RWPE1 (cell line): ENCODE measurements at regions not wholly inside any gene's neighbourhood (a gene's known extent, or its start where the extent isn't known, plus 50 kb on each side); places are given as distances from the start of the nearest gene placed in this dataset.

Experiments
- CTCF ChIA-PET: fragments of 350-600 bp; sonication (Branson Sonifier 250); formaldehyde crosslinking; extraction: SDS; loops from one replicate; lab custom pipeline; 2021; lab: Yijun Ruan, JAX
- POLR2A ChIA-PET: fragments of 400-600 bp; formaldehyde crosslinking; extraction: SDS; loops from one replicate; lab custom pipeline; 2020; ENCODE audit warnings: antibody characterized with exemption; ENCODE audit not compliant: low non-redundant PET; lab: Yijun Ruan, JAX
- DNase-seq: peaks from one replicate; pipeline ENCODE4 v3.0.0; 2012; ENCODE audit warnings: low spot score
- H3K27ac ChIP-seq: fragments of 450-650 bp; 2 replicates; pipeline ENCODE4 v1.5.1; 2017
- TF ChIP-seq, protein P1 (sequence below): fragments of 450-650 bp; conservative IDR thresholded peaks from 2 replicates; pipeline ENCODE4 v1.5.1; 2017; ENCODE audit warnings: low read depth, mild to moderate bottlenecking

DNA sequence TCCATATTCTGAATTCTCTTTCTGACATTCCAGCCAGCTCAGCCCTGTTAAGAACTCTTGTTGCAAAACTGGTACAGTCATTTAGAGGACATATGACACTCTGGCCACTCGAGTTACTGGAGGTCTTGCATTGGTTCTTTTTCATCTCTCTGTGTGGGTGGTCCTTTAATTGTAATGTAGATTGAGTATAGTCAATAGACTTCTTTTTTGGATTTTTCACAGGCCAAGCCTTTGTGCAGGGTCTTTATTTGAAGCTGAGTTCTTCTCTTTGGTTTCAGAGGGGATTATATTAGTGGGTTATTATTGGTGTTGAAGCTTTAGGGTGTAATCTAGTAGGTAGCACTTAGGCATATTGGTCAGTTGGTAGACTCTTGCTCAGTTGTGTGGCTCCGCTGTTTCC, 118.0 kb upstream of the GIMD1 start:
- TF ChIP-seq, protein P1, sequence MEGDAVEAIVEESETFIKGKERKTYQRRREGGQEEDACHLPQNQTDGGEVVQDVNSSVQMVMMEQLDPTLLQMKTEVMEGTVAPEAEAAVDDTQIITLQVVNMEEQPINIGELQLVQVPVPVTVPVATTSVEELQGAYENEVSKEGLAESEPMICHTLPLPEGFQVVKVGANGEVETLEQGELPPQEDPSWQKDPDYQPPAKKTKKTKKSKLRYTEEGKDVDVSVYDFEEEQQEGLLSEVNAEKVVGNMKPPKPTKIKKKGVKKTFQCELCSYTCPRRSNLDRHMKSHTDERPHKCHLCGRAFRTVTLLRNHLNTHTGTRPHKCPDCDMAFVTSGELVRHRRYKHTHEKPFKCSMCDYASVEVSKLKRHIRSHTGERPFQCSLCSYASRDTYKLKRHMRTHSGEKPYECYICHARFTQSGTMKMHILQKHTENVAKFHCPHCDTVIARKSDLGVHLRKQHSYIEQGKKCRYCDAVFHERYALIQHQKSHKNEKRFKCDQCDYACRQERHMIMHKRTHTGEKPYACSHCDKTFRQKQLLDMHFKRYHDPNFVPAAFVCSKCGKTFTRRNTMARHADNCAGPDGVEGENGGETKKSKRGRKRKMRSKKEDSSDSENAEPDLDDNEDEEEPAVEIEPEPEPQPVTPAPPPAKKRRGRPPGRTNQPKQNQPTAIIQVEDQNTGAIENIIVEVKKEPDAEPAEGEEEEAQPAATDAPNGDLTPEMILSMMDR: no peak
- CTCF ChIA-PET: no interaction called here
- POLR2A ChIA-PET: no interaction called here
- H3K27ac ChIP-seq: no peak overlapping the region
- no peak for DNase-seq

DNA sequence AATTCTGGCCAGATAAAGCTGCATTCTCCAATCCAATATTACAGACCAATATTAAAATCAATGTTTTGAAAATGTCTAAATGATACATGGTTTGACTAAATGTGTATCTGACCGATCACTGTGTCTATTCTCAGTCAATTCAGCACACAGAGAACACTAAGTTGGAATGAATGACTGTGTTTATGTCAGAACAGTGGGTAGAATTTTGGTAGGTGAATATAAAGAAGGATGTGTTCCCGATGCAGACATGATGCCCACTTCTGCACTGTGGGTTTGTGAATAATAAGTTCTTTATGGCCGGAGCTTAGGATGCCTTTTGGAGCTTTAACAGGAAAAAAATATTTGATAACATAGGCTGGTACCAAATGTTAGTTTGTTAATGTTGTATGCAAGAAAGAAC, 113.2 kb upstream of the GIMD1 start:
- no peak overlapping the region for H3K27ac ChIP-seq
- no peak for DNase-seq
- TF ChIP-seq, protein P1: no peak
- ChIA-PET POLR2A (no interaction called here), CTCF (no interaction called here)

DNA sequence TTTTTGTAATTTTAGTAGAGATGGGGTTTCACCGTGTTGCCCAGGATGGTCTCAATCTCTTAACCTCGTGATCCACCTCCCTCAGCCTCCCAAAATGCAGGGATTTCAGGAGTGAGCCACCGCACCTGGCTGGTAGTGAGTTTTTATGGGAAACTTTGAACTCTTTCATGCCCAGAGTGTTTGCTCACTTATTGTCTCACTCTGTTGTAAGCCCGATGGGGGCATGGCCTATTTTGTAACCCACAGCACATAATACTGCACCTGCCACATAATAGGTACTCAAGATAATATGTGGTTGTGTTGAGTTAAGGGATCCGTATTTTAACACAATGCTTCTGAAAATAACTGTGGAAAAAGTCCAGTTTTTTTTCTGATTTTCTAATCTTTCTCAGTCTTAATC, 109.6 kb upstream of the GIMD1 start:
- H3K27ac ChIP-seq: no peak overlapping the region
- DNase-seq: no peak
- POLR2A ChIA-PET: no interaction called here
- TF ChIP-seq, protein P1: no peak
- CTCF ChIA-PET: interaction anchor here (1.0 kb wide), 1 partner anchor 16 kb away, joined by 3 read pairs; no protein-coding TSS in a partner anchor

DNA sequence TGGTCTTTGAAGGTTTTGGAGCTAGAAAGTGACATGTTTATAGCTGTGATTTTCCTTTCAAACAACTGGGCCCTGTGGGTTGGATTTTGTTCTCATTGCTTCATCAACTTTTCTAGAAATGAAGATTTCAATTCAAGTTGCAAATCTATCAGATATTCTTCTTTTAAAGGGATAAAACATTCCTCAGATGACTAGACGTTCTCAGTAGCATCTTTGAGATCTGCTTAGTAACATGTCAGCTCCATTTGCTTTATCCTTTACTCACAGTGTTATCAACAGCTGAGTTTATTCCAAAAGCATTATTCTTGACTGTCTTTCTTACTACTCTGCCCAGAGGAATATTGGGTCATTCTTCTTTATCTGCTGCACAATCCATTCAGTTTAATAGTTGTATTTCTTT, 108.2 kb upstream of the GIMD1 start:
- CTCF ChIA-PET: no interaction called here
- H3K27ac ChIP-seq: no peak overlapping the region

DNA sequence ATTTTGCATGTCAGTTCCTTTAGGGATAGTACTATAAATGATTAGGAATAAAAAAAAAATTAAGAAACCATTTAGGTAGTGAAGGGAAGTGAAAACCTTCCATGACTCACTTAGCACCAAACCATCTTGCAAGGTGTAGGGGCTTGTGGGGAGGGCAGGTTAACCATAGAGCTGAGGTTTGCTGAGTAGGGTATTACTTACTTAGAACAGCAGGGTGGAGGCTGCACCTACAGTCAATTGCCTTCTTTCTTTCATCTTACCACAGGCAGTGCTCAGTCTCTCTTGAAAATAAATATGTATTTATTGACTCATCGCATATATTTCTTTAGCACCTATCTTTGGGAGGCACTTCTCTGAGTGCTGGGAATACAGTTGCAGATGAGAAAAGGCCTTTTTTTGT, 104.9 kb upstream of the GIMD1 start:
- POLR2A ChIA-PET: no interaction called here
- CTCF ChIA-PET: no interaction called here
- TF ChIP-seq, protein P1: no peak
- no peak for DNase-seq
- no peak overlapping the region for H3K27ac ChIP-seq

More for the DNA sequence above, 108.2 kb upstream of the GIMD1 start:
- POLR2A ChIA-PET: no interaction called here
- DNase-seq: no peak
- TF ChIP-seq, protein P1: no peak

DNA sequence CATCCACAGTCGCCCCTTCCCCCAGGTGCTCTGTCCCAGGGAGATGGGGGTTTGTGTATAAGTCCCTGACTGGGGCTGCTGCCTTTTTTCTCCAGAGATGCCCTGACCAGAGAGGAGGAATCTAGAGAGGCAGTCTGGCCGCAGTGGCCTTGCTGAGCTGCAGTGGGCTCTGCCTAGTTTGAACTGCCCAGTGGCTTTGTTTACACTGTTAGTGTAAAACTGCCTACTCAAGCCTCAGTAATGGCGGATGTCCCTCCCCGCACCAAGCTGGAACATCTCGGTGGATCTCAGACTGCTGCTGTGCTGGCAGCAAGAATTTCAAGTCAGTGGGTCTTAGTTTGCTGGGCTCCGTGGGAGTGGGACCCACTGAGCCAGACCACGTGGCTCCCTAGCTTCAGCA, 102.6 kb upstream of the GIMD1 start:
- CTCF ChIA-PET: interaction anchor here (0.6 kb wide), 3 partner anchors 277 to 317 kb away, joined by 3 to 5 read pairs (median 3); no protein-coding TSS in a partner anchor
- TF ChIP-seq, protein P1: no peak
- DNase-seq: no peak
- POLR2A ChIA-PET: no interaction called here
- no peak overlapping the region for H3K27ac ChIP-seq

DNA sequence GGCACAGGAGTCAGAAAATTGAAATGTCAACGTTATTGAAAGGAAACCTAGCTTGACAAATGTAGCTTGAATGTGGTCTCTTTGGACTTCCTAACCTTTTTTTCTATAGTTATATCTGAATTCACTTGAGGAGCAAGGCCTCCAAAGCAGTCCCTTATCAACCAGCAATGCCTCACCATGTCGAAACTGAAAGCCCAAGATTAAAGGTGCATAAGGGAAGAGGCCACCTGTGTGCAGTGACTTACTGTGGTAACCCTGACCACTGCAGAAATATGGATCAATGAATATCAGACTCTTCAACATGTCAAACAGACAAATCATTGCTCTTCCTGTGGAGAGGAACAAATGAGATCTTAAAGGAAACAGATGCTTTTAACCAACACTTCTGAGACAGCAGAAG, 95.0 kb upstream of the GIMD1 start:
- TF ChIP-seq, protein P1: no peak
- POLR2A ChIA-PET: no interaction called here
- H3K27ac ChIP-seq: no peak overlapping the region
- DNase-seq: no peak
- CTCF ChIA-PET: no interaction called here
